Colonic mucosa (tissue), 4 donors: ENCODE measurements at regions not wholly inside any gene's neighbourhood (a gene's known extent, or its start where the extent isn't known, plus 50 kb on each side); places are given as distances from the start of the nearest gene placed in this dataset.

ENCODE experiments used
- DNase-seq: peaks from one replicate; pipeline ENCODE4 v3.0.0-alpha.2; 2020
- H3K27ac ChIP-seq: fragments of 200-600 bp; one replicate; pipeline ENCODE4 v1.8.0; 2021
- H3K27me3 ChIP-seq: fragments of 200-600 bp; one replicate; pipeline ENCODE4 v1.8.0; 2021
- H3K36me3 ChIP-seq: fragments of 200-600 bp; one replicate; pipeline ENCODE4 v1.8.0; 2021
- H3K4me1 ChIP-seq: fragments of 200-600 bp; one replicate; pipeline ENCODE4 v1.8.0; 2021; ENCODE audit warnings: mild to moderate bottlenecking
- H3K4me3 ChIP-seq: fragments of 200-600 bp; one replicate; pipeline ENCODE4 v1.8.0; 2021
- H3K9ac ChIP-seq, 2 donors: one replicate each; pipeline ENCODE4 v1.7.0; 2013; ENCODE audit warnings: control low read depth in 2 of 2, low read depth in 2 of 2, low read length in 2 of 2
- H3K9me3 ChIP-seq: fragments of 200-600 bp; one replicate; pipeline ENCODE4 v1.8.0; 2021
- CTCF ChIP-seq: fragments of 200-600 bp; IDR thresholded peaks from one replicate; pipeline ENCODE4 v1.8.0; 2022; ENCODE audit warnings: antibody characterized with exemption, mild to moderate bottlenecking
- intact Hi-C: fragments of 100-400 bp; cut with DNase I; formaldehyde crosslinking; loops from one replicate; pipeline ENCODE4 v1.14.1; 2022
- donor health status: healthy.
- donor health status: DM: no; HTN: no; CAD: no.
- donor health status: DM: no; HTN: no; CAD: no.

- Histone ChIP-seq H3K27me3 (no peaks in the 10 kb centered on the region), H3K27ac (no peak overlapping the region), H3K9ac (no peak overlapping the region), H3K4me1 (no peaks in the 10 kb centered on the region), H3K4me3 (no peak overlapping the region), H3K36me3 (no peaks in the 10 kb centered on the region), H3K9me3 (no peaks in the 10 kb centered on the region)
- no peak for TF ChIP-seq CTCF
- no peak for DNase-seq
- intact Hi-C loops, result no loop called here
Observed at GRCh38 chr5:144710637-144711036, 540.0 kb downstream of the KCTD16 start.

- DNase-seq, result no peak
- Histone ChIP-seq H3K9me3 (no peaks in the 10 kb centered on the region), H3K9ac (no peak overlapping the region), H3K4me3 (no peak overlapping the region), H3K4me1 (no peaks in the 10 kb centered on the region), H3K27me3 (no peaks in the 10 kb centered on the region), H3K27ac (no peak overlapping the region), H3K36me3 (no peaks in the 10 kb centered on the region)
- TF ChIP-seq CTCF, result no peak
- intact Hi-C loops, result no loop called here
Observed at GRCh38 chr5:144703776-144704175, 533.1 kb downstream of the KCTD16 start.

- intact Hi-C loops, result no loop called here
- H3K36me3 ChIP-seq, result no peaks in the 10 kb centered on the region
- H3K4me3 ChIP-seq, result no peak overlapping the region
- H3K27me3 ChIP-seq, result no peaks in the 10 kb centered on the region
- no peaks in the 10 kb centered on the region for H3K4me1 ChIP-seq
- H3K9me3 ChIP-seq, result no peaks in the 10 kb centered on the region
- no peak for DNase-seq
- no peak overlapping the region for H3K27ac ChIP-seq
- H3K9ac ChIP-seq, result no peak overlapping the region
- TF ChIP-seq CTCF, result no peak
Observed at GRCh38 chr5:144698484-144698883, 527.8 kb downstream of the KCTD16 start.

- intact Hi-C loops, result no loop called here
Observed at GRCh38 chr5:144697847-144698262, 527.2 kb downstream of the KCTD16 start.

GRCh38 chr5:144691936-144692335, 521.3 kb downstream of the KCTD16 start:
- H3K4me3 ChIP-seq, result no peak overlapping the region
- no peaks in the 10 kb centered on the region for H3K36me3 ChIP-seq
- H3K27ac ChIP-seq, result no peak overlapping the region
- no peaks in the 10 kb centered on the region for H3K27me3 ChIP-seq
- intact Hi-C loops, result no loop called here
- no peak for TF ChIP-seq CTCF
- H3K9ac ChIP-seq, result no peak overlapping the region
- no peaks in the 10 kb centered on the region for H3K9me3 ChIP-seq
- DNase-seq, result no peak
- no peaks in the 10 kb centered on the region for H3K4me1 ChIP-seq

More at GRCh38 chr5:144697847-144698262, 527.2 kb downstream of the KCTD16 start:
- TF ChIP-seq CTCF, result no peak
- H3K27me3 ChIP-seq, result no peaks in the 10 kb centered on the region
- no peak overlapping the region for H3K9ac ChIP-seq
- H3K9me3 ChIP-seq, result no peaks in the 10 kb centered on the region
- H3K4me3 ChIP-seq, result no peak overlapping the region
- H3K36me3 ChIP-seq, result no peaks in the 10 kb centered on the region
- no peak overlapping the region for H3K27ac ChIP-seq
- DNase-seq, result no peak
- no peaks in the 10 kb centered on the region for H3K4me1 ChIP-seq

GRCh38 chr5:144684899-144685298, 514.2 kb downstream of the KCTD16 start:
- no peaks in the 10 kb centered on the region for H3K36me3 ChIP-seq
- intact Hi-C loops, result no loop called here

More at GRCh38 chr5:144684899-144685298, 514.2 kb downstream of the KCTD16 start:
- Histone ChIP-seq H3K27ac (no peak overlapping the region), H3K9me3 (no peaks in the 10 kb centered on the region), H3K4me3 (no peak overlapping the region), H3K9ac (no peak overlapping the region), H3K4me1 (no peaks in the 10 kb centered on the region), H3K27me3 (no peaks in the 10 kb centered on the region)
- TF ChIP-seq CTCF, result no peak
- no peak for DNase-seq
